ENCODE measurements at regions not wholly inside any gene's neighbourhood (a gene's known extent, or its start where the extent isn't known, plus 50 kb on each side); places are given as distances from the start of the nearest gene placed in this dataset.
A peak's percentile ranks its signal among the peaks of the same experiment; 100 is the strongest.

GRCh38 chr5:27388755-27389154 lies 350.4 kb upstream of the CDH9 start:
- H3K36me3 Mint-ChIP-seq (ENCODE audit: low read depth) = no peaks in the 10 kb centered on the region
- no peaks in the 10 kb centered on the region for H3K27me3 Mint-ChIP-seq (ENCODE audit: low read depth)
- no peak overlapping the region for H3K4me3 Mint-ChIP-seq
- peak overlapping the region; percentile 95 to 97 (median 95) for H3K27ac Mint-ChIP-seq
- TF ChIP-seq CTCF (IDR thresholded peaks at IDR 0.05; ENCODE audit: unreplicated experiment in 3 of 3) = no peak
- no peaks in the 10 kb centered on the region for H3K9me3 Mint-ChIP-seq
- H3K4me1 Mint-ChIP-seq = peaks cover 8% of the 10 kb centered on the region

DNA sequence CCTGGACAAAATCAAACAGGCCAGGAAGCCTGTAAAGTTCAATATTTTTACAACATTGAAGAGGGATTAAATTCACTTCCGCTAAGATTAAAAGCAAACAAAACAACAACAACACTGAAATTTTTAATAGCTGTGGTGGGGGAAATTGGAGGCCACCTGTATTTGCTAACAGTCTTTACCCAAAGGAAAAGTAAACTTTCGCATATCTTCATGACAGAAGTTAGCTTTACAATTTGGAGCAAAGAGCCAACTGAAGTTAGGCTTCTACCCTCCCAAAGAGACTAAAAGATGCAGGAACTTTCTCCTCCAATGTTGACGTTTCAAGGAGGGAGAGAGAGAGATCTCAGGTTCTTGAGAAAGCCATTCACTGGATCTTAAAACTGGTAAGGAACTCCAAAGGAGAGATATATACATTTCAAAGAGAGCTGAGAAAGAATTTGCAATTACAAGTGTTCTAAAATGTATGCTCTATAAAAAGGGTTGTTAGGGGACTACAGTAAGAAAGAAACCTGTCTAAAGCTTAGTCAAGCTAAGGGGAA lies 349.2 kb upstream of the CDH9 start:
- Mint-ChIP-seq H3K9me3 (no peaks in the 10 kb centered on the region), H3K36me3 (ENCODE audit: low read depth) (no peaks in the 10 kb centered on the region), H3K4me3 (no peak overlapping the region), H3K27me3 (ENCODE audit: low read depth) (no peaks in the 10 kb centered on the region), H3K27ac (peak overlapping the region; percentile 95 to 97 (median 95)), H3K4me1 (peaks cover 8% of the 10 kb centered on the region)
- no peak for TF ChIP-seq CTCF (IDR thresholded peaks at IDR 0.05; ENCODE audit: unreplicated experiment in 3 of 3)

DNA sequence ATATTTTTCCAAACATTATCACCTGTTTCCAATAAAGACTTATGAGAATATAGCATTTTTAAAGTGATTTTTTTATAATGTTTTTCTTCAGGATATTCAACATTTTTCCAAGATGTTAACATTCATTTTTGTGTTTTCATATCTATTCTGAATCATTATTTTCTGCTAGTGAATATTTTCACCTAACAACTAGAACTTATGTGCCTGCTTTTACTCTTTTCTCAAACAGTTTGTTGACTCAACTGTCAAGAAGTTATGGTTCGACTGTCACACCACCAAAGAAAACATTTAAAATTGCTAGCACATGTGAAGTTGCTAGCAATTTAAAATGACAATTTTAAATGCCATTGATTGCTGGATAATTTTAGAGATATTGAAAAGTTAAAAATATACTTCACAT lies 343.3 kb upstream of the CDH9 start:
- Mint-ChIP-seq H3K27ac (no peak overlapping the region), H3K4me1 (no peaks in the 10 kb centered on the region), H3K9me3 (no peaks in the 10 kb centered on the region), H3K27me3 (ENCODE audit: low read depth) (no peaks in the 10 kb centered on the region), H3K4me3 (no peak overlapping the region), H3K36me3 (ENCODE audit: low read depth) (no peaks in the 10 kb centered on the region)
- no peak for TF ChIP-seq CTCF (IDR thresholded peaks at IDR 0.05; ENCODE audit: unreplicated experiment in 3 of 3)

DNA sequence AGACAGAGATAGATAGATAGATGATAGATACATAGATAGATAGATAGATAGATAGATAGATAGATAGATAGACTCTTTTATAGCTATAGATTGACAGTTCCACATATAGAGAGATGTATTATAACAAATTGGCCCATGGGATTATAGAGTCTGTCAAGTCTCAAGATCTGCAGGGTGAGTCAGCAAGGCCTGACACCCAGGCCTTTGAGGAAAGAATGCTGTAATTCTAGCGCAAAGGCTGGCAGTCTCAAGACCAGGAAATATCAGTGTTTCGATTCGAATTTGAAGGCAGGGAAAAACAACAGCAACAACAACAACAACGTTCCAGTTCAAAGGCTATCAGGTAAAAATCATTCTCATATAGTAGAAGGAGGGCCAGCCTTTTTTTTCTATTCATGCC lies 339.2 kb upstream of the CDH9 start:
- H3K4me3 Mint-ChIP-seq = no peak overlapping the region
- no peaks in the 10 kb centered on the region for H3K36me3 Mint-ChIP-seq (ENCODE audit: low read depth)
- H3K27ac Mint-ChIP-seq = no peak overlapping the region
- TF ChIP-seq CTCF (IDR thresholded peaks at IDR 0.05; ENCODE audit: unreplicated experiment in 3 of 3) = no peak
- H3K4me1 Mint-ChIP-seq = no peaks in the 10 kb centered on the region
- no peaks in the 10 kb centered on the region for H3K27me3 Mint-ChIP-seq (ENCODE audit: low read depth)
- H3K9me3 Mint-ChIP-seq = no peaks in the 10 kb centered on the region

GRCh38 chr5:27353970-27354369 lies 315.6 kb upstream of the CDH9 start:
- no peak for TF ChIP-seq CTCF (IDR thresholded peaks at IDR 0.05; ENCODE audit: unreplicated experiment in 3 of 3)
- Mint-ChIP-seq H3K4me3 (no peak overlapping the region), H3K9me3 (no peaks in the 10 kb centered on the region), H3K27ac (no peak overlapping the region), H3K27me3 (ENCODE audit: low read depth) (no peaks in the 10 kb centered on the region), H3K4me1 (no peaks in the 10 kb centered on the region), H3K36me3 (ENCODE audit: low read depth) (no peaks in the 10 kb centered on the region)

- H3K9me3 Mint-ChIP-seq = no peaks in the 10 kb centered on the region
- H3K4me3 Mint-ChIP-seq = no peak overlapping the region
- no peaks in the 10 kb centered on the region for H3K27me3 Mint-ChIP-seq (ENCODE audit: low read depth)
- no peak overlapping the region for H3K27ac Mint-ChIP-seq
- H3K36me3 Mint-ChIP-seq (ENCODE audit: low read depth) = no peaks in the 10 kb centered on the region
- H3K4me1 Mint-ChIP-seq = no peaks in the 10 kb centered on the region
- no peak for TF ChIP-seq CTCF (IDR thresholded peaks at IDR 0.05; ENCODE audit: unreplicated experiment in 3 of 3)
These were observed 315.2 kb upstream of the CDH9 start for GRCh38 chr5:27353540-27353939.

All from nephron (organoid).